ENCODE measurements at regions not wholly inside any gene's neighbourhood (a gene's known extent, or its start where the extent isn't known, plus 50 kb on each side); places are given as distances from the start of the nearest gene placed in this dataset.

- TF ChIP-seq ZFX (IDR thresholded peaks at IDR 0.05): no peak
- no peak for TF ChIP-seq CTCF (conservative IDR thresholded peaks at IDR 0.05)
- H3K27ac ChIP-seq: no peak overlapping the region
These were observed 304.2 kb downstream of the COG6 start for GRCh38 chr13:39959497-39960144.

- no peak for TF ChIP-seq CTCF (conservative IDR thresholded peaks at IDR 0.05)
- TF ChIP-seq ZFX (IDR thresholded peaks at IDR 0.05): no peak
- no peak overlapping the region for H3K27ac ChIP-seq
These were observed 304.7 kb downstream of the COG6 start for GRCh38 chr13:39960191-39960590.

- TF ChIP-seq CTCF (conservative IDR thresholded peaks at IDR 0.05): no peak
- no peak for TF ChIP-seq ZFX (IDR thresholded peaks at IDR 0.05)
- H3K27ac ChIP-seq: no peak overlapping the region
These were observed 305.6 kb downstream of the COG6 start for GRCh38 chr13:39961036-39961435.

GRCh38 chr13:39963612-39964011 lies 308.1 kb downstream of the COG6 start:
- TF ChIP-seq ZFX (IDR thresholded peaks at IDR 0.05) (no peak), CTCF (conservative IDR thresholded peaks at IDR 0.05) (no peak)
- H3K27ac ChIP-seq: no peak overlapping the region

- TF ChIP-seq CTCF (conservative IDR thresholded peaks at IDR 0.05): no peak
- no peak for TF ChIP-seq ZFX (IDR thresholded peaks at IDR 0.05)
- H3K27ac ChIP-seq: no peak overlapping the region
These were observed 309.8 kb downstream of the COG6 start for GRCh38 chr13:39965309-39965708.

- no peak overlapping the region for H3K27ac ChIP-seq
- no peak for TF ChIP-seq CTCF (conservative IDR thresholded peaks at IDR 0.05)
- TF ChIP-seq ZFX (IDR thresholded peaks at IDR 0.05): no peak
These were observed 311.9 kb downstream of the COG6 start for GRCh38 chr13:39967199-39967959.

- H3K27ac ChIP-seq: no peak overlapping the region
- TF ChIP-seq ZFX (IDR thresholded peaks at IDR 0.05): no peak
- TF ChIP-seq CTCF (conservative IDR thresholded peaks at IDR 0.05): no peak
These were observed 313.4 kb downstream of the COG6 start for GRCh38 chr13:39968646-39969475.

All from C4-2B (cell line).